H1 (cell line): ENCODE measurements at regions not wholly inside any gene's neighbourhood (a gene's known extent, or its start where the extent isn't known, plus 50 kb on each side); places are given as distances from the start of the nearest gene placed in this dataset.
A peak's percentile ranks its signal among the peaks of the same experiment; 100 is the strongest.

Experiments used
- CTCF ChIA-PET: fragments of 300-600 bp; sonication (Branson Sonifier 250); formaldehyde crosslinking; loops from one replicate; lab custom pipeline; 2021; ENCODE audit not compliant: partially characterized antibody; lab: Charles Lee
- POLR2A ChIA-PET: fragments of 300-600 bp; sonication (Branson Sonifier 250); formaldehyde crosslinking; loops from one replicate; lab custom pipeline; 2021; ENCODE audit warnings: inconsistent platforms; ENCODE audit not compliant: partially characterized antibody; lab: Charles Lee
- DNase-seq, 2 experiments: peaks; one replicate each; pipeline versions ENCODE4 v3.0.0 to v3.0.0-alpha.2; 2010 to 2022; ENCODE audit warnings: low spot score in 2 of 2, low read depth in 1 of 2, mixed read lengths in 1 of 2
- FAIRE-seq: peaks from 2 replicates; lab custom pipeline; 2011; peaks lifted over from hg19 to GRCh38; lab: Jason Lieb, UNC
- H2AFZ ChIP-seq: 2 replicates; pipeline ENCODE4 v1.8.1; 2012; ENCODE audit warnings: low read length, inconsistent platforms
- H2AK5ac ChIP-seq: 2 replicates; pipeline ENCODE4 v1.6.1; 2013; ENCODE audit warnings: low read depth, low read length
- H2BK120ac ChIP-seq: replicated peaks from 2 replicates; pipeline ENCODE3; 2013; ENCODE audit warnings: low read depth, low read length, inconsistent platforms
- H2BK12ac ChIP-seq: 2 replicates; pipeline ENCODE4 v1.6.1; 2013; ENCODE audit warnings: low read depth, low read length
- H2BK15ac ChIP-seq: 2 replicates; pipeline ENCODE4 v1.6.1; 2013; ENCODE audit warnings: low read length
- H2BK20ac ChIP-seq: 2 replicates; pipeline ENCODE4 v1.6.1; 2013; ENCODE audit warnings: low read length
- H2BK5ac ChIP-seq: 2 replicates; pipeline ENCODE4 v1.6.1; 2013; ENCODE audit warnings: low read depth, low read length
- H3K14ac ChIP-seq: 2 replicates; pipeline ENCODE4 v1.6.1; 2013; ENCODE audit warnings: inconsistent platforms; ENCODE audit not compliant: insufficient read length
- H3K18ac ChIP-seq: 2 replicates; pipeline ENCODE4 v1.6.1; 2013; ENCODE audit warnings: low read length; ENCODE audit errors: extremely low read depth
- H3K23ac ChIP-seq: 2 replicates; pipeline ENCODE4 v1.6.1; 2013; ENCODE audit warnings: inconsistent platforms; ENCODE audit not compliant: insufficient read length
- H3K23me2 ChIP-seq: 2 replicates; pipeline ENCODE4 v1.6.1; 2013; ENCODE audit warnings: low read depth, low read length
- H3K27ac ChIP-seq: 2 replicates; pipeline ENCODE4 v1.6.1; 2011; ENCODE audit warnings: low read depth, low read length, inconsistent platforms
- H3K27me3 ChIP-seq, 4 experiments: replicated peaks in 1 of 4; 1 replicate in 1 of 4; 2 replicates in 3 of 4; pipeline versions ENCODE4 v1.6.1 to v1.8.1; 2011 to 2013; ENCODE audit warnings: low read length in 3 of 4, mild to moderate bottlenecking in 3 of 4, inconsistent platforms in 2 of 4, mixed read lengths in 2 of 4, moderate library complexity in 1 of 4; ENCODE audit not compliant: control insufficient read depth in 3 of 4, insufficient read depth in 3 of 4; ENCODE audit errors: extremely low read depth in 1 of 4
- H3K36me3 ChIP-seq, 4 experiments: 2 replicates each; pipeline versions ENCODE4 v1.6.1 to v1.8.1; 2011 to 2013; ENCODE audit warnings: mild to moderate bottlenecking in 4 of 4, low read length in 3 of 4, moderate library complexity in 2 of 4, control low read depth in 1 of 4, inconsistent platforms in 1 of 4; ENCODE audit not compliant: insufficient read depth in 4 of 4, control insufficient read depth in 2 of 4
- H3K4ac ChIP-seq: replicated peaks from 2 replicates; pipeline ENCODE3; 2013; ENCODE audit warnings: low read length, low read depth, mixed read lengths, inconsistent platforms; ENCODE audit not compliant: insufficient read length
- H3K4me1 ChIP-seq, 4 experiments: replicated peaks in 1 of 4; 1 replicate in 1 of 4; 2 replicates in 3 of 4; pipeline versions ENCODE4 v1.6.1 to v1.8.1; 2011 to 2013; ENCODE audit warnings: low read length in 3 of 4, inconsistent platforms in 2 of 4, mixed read lengths in 1 of 4; ENCODE audit not compliant: insufficient read depth in 4 of 4, control insufficient read depth in 3 of 4
- H3K4me2 ChIP-seq, 2 experiments: 2 replicates each; pipeline versions ENCODE4 v1.6.1 to v1.8.1; 2011 to 2013; ENCODE audit warnings: low read depth in 2 of 2, low read length in 2 of 2, control low read depth in 1 of 2, inconsistent platforms in 1 of 2, mild to moderate bottlenecking in 1 of 2; ENCODE audit not compliant: insufficient read depth in 1 of 2
- H3K4me3 ChIP-seq, 4 experiments: fragments of 200-600, 300-600 bp in 1 of 4; sonication (generic), shearing (Covaris generic), sonication (Bioruptor Twin) in 1 of 4; 2 replicates each; pipeline versions ENCODE4 v1.5.1 to v1.8.1; 2011 to 2016; ENCODE audit warnings: low read length in 4 of 4, low read depth in 3 of 4, control low read depth in 2 of 4, inconsistent platforms in 2 of 4, mild to moderate bottlenecking in 2 of 4, mixed read lengths in 1 of 4, moderate library complexity in 1 of 4; ENCODE audit not compliant: insufficient read depth in 2 of 4; ENCODE audit errors: extremely low read depth in 1 of 4
- H3K56ac ChIP-seq: replicated peaks from 2 replicates; pipeline ENCODE3; 2013; ENCODE audit warnings: low read depth, mild to moderate bottlenecking, mixed read lengths, low read length, inconsistent platforms; ENCODE audit not compliant: insufficient read length
- H3K79me1 ChIP-seq: 2 replicates; pipeline ENCODE4 v1.6.1; 2013; ENCODE audit warnings: low read depth, low read length, control low read depth
- H3K79me2 ChIP-seq, 2 experiments: 2 replicates each; pipeline versions ENCODE4 v1.6.1 to v1.8.1; 2012 to 2013; ENCODE audit warnings: low read length in 2 of 2, mild to moderate bottlenecking in 2 of 2, inconsistent platforms in 1 of 2; ENCODE audit not compliant: insufficient read depth in 2 of 2, control insufficient read depth in 1 of 2
- H3K9ac ChIP-seq, 4 experiments: replicated peaks in 1 of 4; 1 replicate in 1 of 4; 2 replicates in 3 of 4; pipeline versions ENCODE4 v1.6.1 to v1.8.1; 2011 to 2013; ENCODE audit warnings: low read depth in 3 of 4, low read length in 3 of 4, control low read depth in 2 of 4, mild to moderate bottlenecking in 2 of 4, moderate library complexity in 2 of 4, inconsistent platforms in 1 of 4; ENCODE audit errors: extremely low read depth in 1 of 4
- H3K9me3 ChIP-seq, 2 experiments: 2 replicates each; pipeline versions ENCODE4 v1.6.1 to v1.8.1; 2012 to 2013; ENCODE audit warnings: mild to moderate bottlenecking in 2 of 2, moderate library complexity in 2 of 2, control low read depth in 1 of 2, inconsistent platforms in 1 of 2, low read depth in 1 of 2, low read length in 1 of 2, mixed read lengths in 1 of 2; ENCODE audit not compliant: insufficient read depth in 2 of 2
- H4K20me1 ChIP-seq, 2 experiments: replicated peaks in 1 of 2; 2 replicates each; pipeline versions ENCODE3 to v1.8.1; 2011 to 2013; ENCODE audit warnings: inconsistent platforms in 2 of 2, low read length in 2 of 2, mild to moderate bottlenecking in 1 of 2; ENCODE audit not compliant: insufficient read depth in 2 of 2, control insufficient read depth in 1 of 2
- H4K5ac ChIP-seq: 2 replicates; pipeline ENCODE4 v1.6.1; 2013; ENCODE audit warnings: low read length, low read depth, mixed read lengths, inconsistent platforms; ENCODE audit not compliant: insufficient read length
- H4K8ac ChIP-seq: 2 replicates; pipeline ENCODE4 v1.8.0; 2013; ENCODE audit warnings: mild to moderate bottlenecking, moderate library complexity, low read length, inconsistent platforms; ENCODE audit not compliant: insufficient read depth; ENCODE audit errors: extremely low read depth
- H4K91ac ChIP-seq: replicated peaks from 2 replicates; pipeline ENCODE3; 2013; ENCODE audit warnings: low read length, mixed read lengths, inconsistent platforms; ENCODE audit not compliant: insufficient read length
- JUND ChIP-seq: IDR thresholded peaks from 2 replicates; pipeline ENCODE4 v1.6.1; 2011; ENCODE audit warnings: mild to moderate bottlenecking, improper control_type of control experiment, low read length
- SP4 ChIP-seq: IDR thresholded peaks from 2 replicates; pipeline ENCODE4 v1.6.1; 2012; ENCODE audit warnings: low read length, inconsistent platforms
- WGBS, 2 experiments: shearing (Covaris generic) in 1 of 2; methylation state at CpG; one replicate each; pipeline versions ENCODE4 v1.1.6 to v1.1.7; 2013 to 2015; ENCODE audit warnings: low lambda C conversion rate in 2 of 2, mixed read lengths in 2 of 2, inconsistent platforms in 1 of 2, low coverage in 1 of 2, missing lambda C conversion rate in 1 of 2; ENCODE audit not compliant: insufficient replicate concordance in 2 of 2, insufficient coverage in 1 of 2, insufficient read length in 1 of 2; ENCODE audit errors: extremely low coverage in 1 of 2, missing lambda C conversion rate in 1 of 2; 5-methylcytosine and 5-hydroxymethylcytosine counted together

- CTCF ChIA-PET = interaction anchor here (0.6 to 3.0 kb wide), 10 partner anchors 9 to 587 kb away, joined by 3 to 21 read pairs (median 4); no protein-coding TSS in a partner anchor
- Histone ChIP-seq H3K9ac (no peak overlapping the region), H3K14ac (no peak overlapping the region), H3K27ac (no peak overlapping the region), H3K4ac (no peak overlapping the region), H3K56ac (no peak overlapping the region), H3K9me3 (no peaks in the 10 kb centered on the region), H2AFZ (peak overlapping the region; percentile 74; the same call in 1 of the 2 replicates), H4K5ac (no peak overlapping the region), H2BK20ac (no peak overlapping the region), H3K79me1 (no peaks in the 10 kb centered on the region), H3K23me2 (no peaks in the 10 kb centered on the region), H3K36me3 (no peaks in the 10 kb centered on the region), H4K8ac (no peak overlapping the region), H3K23ac (no peak overlapping the region), H2BK15ac (no peak overlapping the region), H3K18ac (no peak overlapping the region), H2BK12ac (no peak overlapping the region), H3K4me3 (no peak overlapping the region), H2BK5ac (no peak overlapping the region), H4K91ac (no peak overlapping the region), H3K4me2 (no peak overlapping the region), H3K4me1 (peaks cover 0 to 4% (median 0%) of the 10 kb centered on the region in 4 experiments; a peak in 2 of 7 replicates), H2AK5ac (no peak overlapping the region), H3K27me3 (no peaks in the 10 kb centered on the region), H3K79me2 (no peaks in the 10 kb centered on the region), H2BK120ac (no peak overlapping the region), H4K20me1 (no peaks in the 10 kb centered on the region)
- POLR2A ChIA-PET = interaction anchor here (1.0 kb wide), 1 partner anchor 216 kb away, joined by 3 read pairs; the partner anchor contains the start of gene TMEM168
- TF ChIP-seq JUND (no peak), SP4 (no peak)
- DNase-seq (no peak), FAIRE-seq (no peak)
- WGBS, 2 experiments = 82% methylated on average over 6 of the region's 6 CpGs; no CpG with 5 or more reads in 1 of the 2 experiments
Observed at GRCh38 chr7:112573302-112574039, 92.7 kb downstream of the LSMEM1 start.
